NB4 (cell line): ENCODE measurements at regions not wholly inside any gene's neighbourhood (a gene's known extent, or its start where the extent isn't known, plus 50 kb on each side); places are given as distances from the start of the nearest gene placed in this dataset.

Source experiments
- DNase-seq: peaks from one replicate; pipeline ENCODE4 v3.0.0; 2010; ENCODE audit warnings: low read depth
- H3K4me3 ChIP-seq: one replicate; pipeline ENCODE4 v1.5.1; 2011; ENCODE audit warnings: mild to moderate bottlenecking, low read depth, low read length, moderate library complexity
- MYC ChIP-seq: IDR thresholded peaks from 2 replicates; pipeline ENCODE4 v1.6.1; 2011; ENCODE audit warnings: low read depth, low read length
- POLR2A ChIP-seq: IDR thresholded peaks from 2 replicates; pipeline ENCODE4 v1.6.1; 2011; ENCODE audit warnings: mild to moderate bottlenecking; ENCODE audit not compliant: insufficient read length; ENCODE audit errors: extremely low read depth
- TF ChIP-seq, protein P1 (sequence below): IDR thresholded peaks from one replicate; pipeline ENCODE4 v1.5.1; 2012; ENCODE audit warnings: low read depth, low read length
- TF ChIP-seq, protein P2 (sequence below): IDR thresholded peaks from 2 replicates; pipeline ENCODE4 v1.6.1; 2011; ENCODE audit warnings: low read depth, low read length

DNA sequence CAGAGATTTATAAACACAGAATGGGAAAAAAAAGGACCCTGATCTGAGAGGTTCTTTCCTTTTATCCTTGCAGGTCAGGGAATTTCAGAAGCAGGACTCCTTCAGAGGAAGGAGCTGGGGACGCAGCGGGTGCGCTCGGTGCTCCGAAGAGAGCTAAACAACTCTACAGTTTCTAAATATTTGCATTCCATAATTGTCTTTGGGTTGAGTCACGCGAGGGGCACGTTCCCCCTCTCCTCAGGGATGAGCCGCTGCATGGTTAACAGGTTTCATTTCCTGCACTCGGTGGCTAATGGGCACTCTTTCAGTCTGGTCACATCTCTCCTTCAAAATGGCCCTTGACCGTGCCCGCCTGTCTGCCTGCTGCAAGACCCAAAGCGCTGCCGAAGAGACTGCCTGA, 165.0 kb upstream of the HMHB1 start:
- TF ChIP-seq MYC (no peak), POLR2A (no peak)
- TF ChIP-seq, protein P1, sequence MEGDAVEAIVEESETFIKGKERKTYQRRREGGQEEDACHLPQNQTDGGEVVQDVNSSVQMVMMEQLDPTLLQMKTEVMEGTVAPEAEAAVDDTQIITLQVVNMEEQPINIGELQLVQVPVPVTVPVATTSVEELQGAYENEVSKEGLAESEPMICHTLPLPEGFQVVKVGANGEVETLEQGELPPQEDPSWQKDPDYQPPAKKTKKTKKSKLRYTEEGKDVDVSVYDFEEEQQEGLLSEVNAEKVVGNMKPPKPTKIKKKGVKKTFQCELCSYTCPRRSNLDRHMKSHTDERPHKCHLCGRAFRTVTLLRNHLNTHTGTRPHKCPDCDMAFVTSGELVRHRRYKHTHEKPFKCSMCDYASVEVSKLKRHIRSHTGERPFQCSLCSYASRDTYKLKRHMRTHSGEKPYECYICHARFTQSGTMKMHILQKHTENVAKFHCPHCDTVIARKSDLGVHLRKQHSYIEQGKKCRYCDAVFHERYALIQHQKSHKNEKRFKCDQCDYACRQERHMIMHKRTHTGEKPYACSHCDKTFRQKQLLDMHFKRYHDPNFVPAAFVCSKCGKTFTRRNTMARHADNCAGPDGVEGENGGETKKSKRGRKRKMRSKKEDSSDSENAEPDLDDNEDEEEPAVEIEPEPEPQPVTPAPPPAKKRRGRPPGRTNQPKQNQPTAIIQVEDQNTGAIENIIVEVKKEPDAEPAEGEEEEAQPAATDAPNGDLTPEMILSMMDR: no peak
- TF ChIP-seq, protein P2, sequence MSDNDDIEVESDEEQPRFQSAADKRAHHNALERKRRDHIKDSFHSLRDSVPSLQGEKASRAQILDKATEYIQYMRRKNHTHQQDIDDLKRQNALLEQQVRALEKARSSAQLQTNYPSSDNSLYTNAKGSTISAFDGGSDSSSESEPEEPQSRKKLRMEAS: no peak
- no peak overlapping the region for H3K4me3 ChIP-seq
- DNase-seq: no peak

DNA sequence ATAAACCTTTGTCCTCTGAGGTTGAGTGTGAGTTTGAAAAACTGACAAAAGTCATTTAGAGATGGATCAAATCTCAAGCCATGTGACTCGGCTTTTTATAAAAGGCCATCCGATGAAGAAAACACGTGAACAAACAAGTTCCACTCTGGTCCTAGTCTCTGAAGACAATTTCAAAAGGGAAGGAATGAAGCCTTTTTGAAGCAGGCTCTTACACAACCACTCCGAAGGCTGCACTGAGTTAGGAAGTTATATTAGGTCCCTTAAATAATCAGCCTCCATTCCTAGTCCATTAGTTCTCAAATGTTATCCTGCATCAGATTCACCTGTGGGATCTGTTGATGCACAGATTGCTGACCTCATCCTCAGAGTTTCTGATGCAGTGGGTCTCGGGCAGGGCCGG, 166.6 kb upstream of the HMHB1 start:
- TF ChIP-seq POLR2A (no peak), MYC (no peak)
- TF ChIP-seq, protein P2: no peak
- TF ChIP-seq, protein P1: no peak
- no peak overlapping the region for H3K4me3 ChIP-seq
- DNase-seq: no peak

DNA sequence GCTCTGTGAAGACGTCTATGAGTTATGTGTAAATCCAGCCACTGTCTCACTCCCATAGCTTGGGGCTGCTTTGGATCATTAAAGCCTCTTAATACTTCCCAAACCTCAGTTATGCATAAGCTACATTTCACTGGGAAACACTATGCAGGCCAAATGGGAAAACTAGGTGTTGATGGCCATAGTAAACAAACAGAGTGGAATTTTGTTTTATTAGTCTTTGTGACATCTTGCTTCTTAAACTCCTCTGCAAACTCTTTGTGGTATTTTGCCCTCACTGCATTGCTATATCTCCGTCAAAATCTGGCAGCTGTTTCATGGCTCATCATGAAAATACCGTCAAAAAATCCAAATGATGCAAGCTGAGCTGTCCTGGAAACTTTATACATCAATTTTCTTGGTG, 167.2 kb upstream of the HMHB1 start:
- H3K4me3 ChIP-seq: no peak overlapping the region
- TF ChIP-seq, protein P1: no peak
- TF ChIP-seq POLR2A (no peak), MYC (no peak)
- TF ChIP-seq, protein P2: no peak
- no peak for DNase-seq

DNA sequence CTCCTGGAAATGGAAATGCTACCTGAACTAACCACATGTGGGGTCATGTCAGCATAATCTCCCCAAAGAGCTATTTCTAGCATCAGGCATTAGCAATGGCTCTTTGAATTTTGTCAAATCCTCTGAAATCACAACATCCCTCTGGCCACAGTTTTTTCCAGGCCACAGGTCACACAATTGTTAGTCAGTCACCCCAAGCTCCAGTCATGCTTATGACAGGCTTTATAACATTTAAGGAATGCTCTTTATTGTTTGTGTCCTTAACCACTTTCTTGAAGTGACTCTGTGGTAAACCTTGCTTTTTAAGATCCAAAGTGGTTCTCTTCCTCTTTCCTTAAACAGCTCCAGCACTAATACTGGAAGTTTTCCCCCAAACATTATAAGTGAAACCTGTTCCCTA, 169.2 kb upstream of the HMHB1 start:
- TF ChIP-seq POLR2A: no peak
- TF ChIP-seq MYC: no peak
- TF ChIP-seq, protein P2: no peak
- TF ChIP-seq, protein P1: no peak
- DNase-seq: no peak
- H3K4me3 ChIP-seq: no peak overlapping the region

DNA sequence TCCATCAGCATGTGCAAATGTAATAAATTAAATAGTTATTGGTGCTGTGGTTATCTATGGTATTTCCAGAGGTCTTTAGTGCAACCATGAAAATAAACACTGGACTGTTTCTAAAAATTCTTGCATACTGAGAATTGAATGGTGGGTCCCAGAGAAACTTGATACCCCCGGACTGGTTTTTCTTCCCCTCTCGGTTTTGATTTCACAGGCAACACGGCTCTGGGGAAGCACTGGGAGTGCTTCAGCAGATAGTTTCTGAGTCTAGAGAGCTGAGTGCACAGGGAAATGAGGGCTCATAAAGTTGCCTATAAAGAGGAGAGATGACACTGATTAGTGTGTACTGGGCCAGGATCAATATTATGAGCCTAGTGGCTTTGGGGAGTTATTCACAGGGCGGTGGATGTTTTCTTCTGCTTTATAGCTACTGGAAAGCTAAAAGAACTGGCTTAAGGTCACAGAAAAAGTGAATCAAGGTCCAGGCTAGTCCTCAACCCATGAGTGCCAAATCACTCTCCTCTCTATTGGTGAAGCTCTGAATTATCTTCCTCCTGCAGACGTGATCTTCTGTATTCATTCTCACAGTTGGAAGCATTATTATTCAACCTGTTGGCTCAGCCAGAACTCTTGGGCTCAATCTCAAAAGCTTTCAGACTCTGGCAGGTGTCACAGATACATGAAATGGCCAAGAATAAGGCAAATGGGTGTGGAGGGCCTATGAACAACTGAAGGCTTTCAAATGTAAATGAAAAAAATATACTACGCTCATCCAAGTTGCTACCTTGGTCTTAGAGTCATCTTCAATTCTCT, 170.2 kb upstream of the HMHB1 start:
- H3K4me3 ChIP-seq: no peak overlapping the region
- DNase-seq: no peak
- TF ChIP-seq MYC (no peak), POLR2A (no peak)

DNA sequence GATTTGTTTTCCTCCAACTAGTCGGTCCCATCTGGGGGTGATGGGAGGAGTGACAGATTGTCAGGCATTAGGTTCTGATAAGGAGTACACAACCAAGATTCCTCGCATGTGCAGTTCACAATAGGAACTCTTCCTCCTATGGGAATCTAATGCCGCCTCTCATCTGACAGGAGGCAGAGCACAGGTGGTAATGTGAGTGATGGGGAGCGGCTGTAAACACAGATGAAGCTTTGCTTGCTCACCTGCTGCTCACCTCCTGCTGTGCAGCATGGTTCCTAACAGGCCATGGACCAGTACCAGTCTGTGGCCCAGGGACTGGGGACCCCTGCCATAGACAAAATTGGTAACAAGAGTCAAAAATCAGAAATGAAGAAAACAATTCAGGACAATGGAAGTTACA, 173.3 kb upstream of the HMHB1 start:
- TF ChIP-seq POLR2A: no peak
- no peak for TF ChIP-seq MYC
- TF ChIP-seq, protein P2: no peak
- TF ChIP-seq, protein P1: no peak
- no peak for DNase-seq
- H3K4me3 ChIP-seq: no peak overlapping the region
